ENCODE measurements at regions not wholly inside any gene's neighbourhood (a gene's known extent, or its start where the extent isn't known, plus 50 kb on each side); places are given as distances from the start of the nearest gene placed in this dataset.

DNA sequence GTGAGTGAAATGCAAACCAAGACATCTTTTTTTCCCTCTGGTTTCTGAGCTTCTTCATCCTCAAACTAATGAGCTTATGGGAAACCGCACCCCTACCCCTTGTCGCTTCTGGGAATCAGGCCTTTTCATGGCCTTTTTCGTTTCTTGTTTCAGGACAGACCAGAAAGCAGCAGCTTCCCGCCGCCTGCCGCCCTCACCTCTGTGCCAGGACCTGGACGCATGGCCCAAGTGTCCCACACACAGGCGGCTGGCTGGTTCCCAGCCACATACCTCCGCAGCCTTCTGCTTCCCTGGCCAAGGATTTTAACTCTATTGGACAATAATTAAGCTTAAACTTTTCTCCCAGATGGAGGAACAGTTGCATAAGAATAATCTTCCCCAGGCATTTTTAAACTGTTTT lies 114.1 kb upstream of the SLITRK1 start:
- no peak for DNase-seq (ENCODE audit: low read depth)

DNA sequence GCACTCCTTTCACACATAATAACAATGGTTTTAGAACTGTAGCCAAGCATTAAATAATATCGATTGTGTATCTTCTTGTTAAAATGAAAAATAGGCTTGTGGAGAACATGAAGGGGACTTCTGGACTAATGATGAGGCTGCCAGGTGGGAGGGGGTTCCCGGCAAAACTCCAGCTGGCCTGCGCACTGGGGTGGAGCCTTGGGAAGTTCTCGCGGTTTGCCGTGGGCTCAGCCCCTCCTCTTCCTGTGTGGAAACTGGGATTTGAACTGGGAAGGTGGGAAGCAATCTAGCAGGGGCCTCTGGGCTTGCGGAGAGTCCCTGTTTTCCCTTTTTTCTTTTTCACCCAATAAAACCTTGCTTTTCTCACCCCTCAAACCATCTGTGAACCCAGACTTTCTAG lies 113.7 kb upstream of the SLITRK1 start:
- no peak for DNase-seq (ENCODE audit: low read depth)

DNA sequence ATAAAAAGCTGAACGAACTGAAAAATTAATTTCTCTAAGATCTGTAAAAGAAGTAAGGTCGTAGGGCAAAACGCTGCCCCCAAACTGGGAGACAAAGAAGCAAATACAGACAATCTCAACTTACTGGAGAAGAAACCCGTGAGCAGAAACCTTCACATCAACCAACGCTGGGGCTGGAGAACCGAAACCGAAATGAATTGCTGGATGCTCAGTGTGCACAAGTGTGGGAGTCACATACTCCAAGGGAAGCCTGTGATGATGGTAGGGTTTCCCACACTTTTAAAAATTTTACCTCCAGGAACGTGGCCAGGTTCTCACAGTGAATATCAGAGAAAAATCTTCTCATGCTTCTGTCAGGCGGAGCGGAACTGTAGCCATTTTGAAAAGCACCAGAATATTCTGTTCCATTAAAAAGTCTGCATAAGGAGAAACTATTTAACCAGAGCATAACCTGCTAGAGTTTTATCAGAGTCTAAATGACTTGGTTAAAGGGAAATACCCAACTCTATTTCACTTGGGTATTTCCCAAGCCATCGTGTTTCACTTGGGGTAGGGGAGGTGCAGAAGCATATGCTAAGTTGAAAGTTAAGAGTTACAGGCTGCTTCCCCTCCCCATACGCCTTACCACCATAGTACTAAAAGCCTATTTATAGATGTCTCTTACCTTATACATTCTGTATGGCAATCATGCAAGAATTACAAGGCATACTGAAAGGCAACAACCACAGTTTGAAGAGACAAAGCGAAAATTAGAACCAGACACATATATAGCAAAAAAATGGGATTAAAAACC lies 110.5 kb upstream of the SLITRK1 start:
- DNase-seq (ENCODE audit: low read depth), result no peak

DNA sequence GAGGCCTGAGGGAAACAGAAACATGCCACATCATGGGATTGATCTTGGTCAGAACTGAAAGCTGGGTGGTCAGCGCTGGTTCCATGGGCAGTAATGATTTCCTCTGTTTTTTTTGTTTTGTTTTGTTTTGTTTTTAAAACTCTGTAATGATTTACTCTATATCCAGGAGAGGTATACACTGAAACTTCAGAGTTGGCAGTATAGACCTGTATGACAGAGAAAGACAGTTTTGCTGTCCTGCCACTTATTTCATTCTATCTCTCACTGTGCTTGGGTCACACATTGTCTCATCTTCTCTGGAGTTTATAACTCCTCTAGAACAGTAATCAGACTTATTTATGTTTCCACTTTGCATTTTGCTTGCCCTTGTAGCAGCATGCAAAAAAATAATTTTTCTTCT lies 105.1 kb upstream of the SLITRK1 start:
- no peak for DNase-seq (ENCODE audit: low read depth)

DNA sequence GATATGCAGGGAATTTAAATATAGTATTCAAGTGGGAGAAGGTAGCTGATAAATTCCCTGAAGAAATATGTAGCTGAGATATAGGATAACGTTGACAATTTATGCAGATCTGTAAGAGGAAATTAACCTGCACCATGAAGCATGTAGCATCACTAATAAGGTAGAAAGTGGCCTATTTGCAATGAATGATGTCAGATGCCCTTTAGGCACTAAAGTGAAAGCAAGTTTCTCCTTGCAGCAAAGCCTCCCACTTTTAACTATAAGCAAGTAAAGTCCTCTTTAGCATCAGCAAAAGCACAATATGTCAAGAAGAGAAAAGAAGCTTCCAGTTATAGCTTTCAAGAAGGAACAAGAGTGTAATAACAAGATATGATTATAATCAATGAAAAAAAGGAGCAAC lies 102.5 kb upstream of the SLITRK1 start:
- DNase-seq (ENCODE audit: low read depth), result no peak

DNA sequence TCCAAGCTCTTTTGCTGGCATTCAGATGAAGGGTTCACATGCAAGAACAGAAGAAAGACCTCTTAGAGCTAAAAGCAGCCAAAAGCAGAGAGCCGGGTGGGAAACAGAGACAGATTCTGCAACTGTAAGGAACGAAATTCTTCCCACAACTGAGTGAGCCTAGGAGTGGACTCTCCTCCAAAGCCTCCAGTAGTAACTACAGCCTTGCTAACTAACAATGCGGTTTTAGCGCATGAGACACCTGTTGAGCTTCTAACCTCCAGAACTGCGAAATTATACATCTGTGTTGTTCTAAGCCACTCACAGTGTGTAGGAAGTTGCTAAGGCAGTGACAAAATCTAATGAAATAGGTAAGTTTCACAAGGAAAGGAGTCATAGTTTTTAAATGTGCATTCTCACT lies 98.1 kb upstream of the SLITRK1 start:
- no peak for DNase-seq (ENCODE audit: low read depth)

DNA sequence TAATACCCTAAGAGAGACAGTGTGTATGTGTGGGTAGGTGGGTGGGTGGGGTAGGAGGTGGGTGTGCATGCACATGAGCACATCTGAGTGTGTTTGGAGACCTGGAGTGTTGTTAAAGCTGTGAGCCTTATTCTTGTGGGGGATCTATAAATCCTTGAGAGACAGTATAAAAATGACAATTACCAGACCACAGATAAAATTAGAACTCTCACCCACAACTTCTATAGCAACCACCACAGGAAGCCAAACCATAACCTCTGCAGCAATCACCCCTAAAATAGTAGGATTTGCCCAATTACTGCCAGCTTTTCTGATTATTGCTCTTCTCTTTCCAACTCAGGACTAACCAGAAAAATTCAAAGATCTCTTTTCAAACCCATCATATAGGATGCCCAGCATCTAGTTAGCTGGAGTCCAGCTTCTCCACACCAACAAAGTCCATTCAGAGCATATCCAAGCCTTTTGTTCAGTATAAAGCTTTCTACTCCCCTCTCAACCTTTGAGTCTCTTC lies 93.4 kb upstream of the SLITRK1 start:
- peak; percentile 8 for DNase-seq (ENCODE audit: low read depth)

DNA sequence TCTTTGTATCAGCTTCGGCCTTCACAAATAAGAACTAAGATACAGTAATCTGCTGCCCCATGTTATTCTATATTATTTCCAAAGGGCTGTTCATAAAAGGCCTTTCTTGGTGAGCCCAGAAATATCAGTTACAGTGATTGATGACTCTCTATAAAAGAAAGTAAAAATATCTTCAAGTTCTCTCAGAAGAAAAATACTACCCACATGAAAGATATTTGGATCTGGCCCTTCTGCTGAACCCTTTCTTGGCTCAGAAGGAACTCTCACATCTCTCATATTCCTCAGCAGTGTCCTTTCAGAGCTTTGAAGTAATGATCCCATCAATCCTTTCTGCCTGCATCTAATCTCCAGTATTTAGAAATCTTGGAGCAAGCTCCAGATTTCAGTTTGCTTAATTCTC lies 76.3 kb upstream of the SLITRK1 start:
- DNase-seq (ENCODE audit: low read depth), result no peak

DNA sequence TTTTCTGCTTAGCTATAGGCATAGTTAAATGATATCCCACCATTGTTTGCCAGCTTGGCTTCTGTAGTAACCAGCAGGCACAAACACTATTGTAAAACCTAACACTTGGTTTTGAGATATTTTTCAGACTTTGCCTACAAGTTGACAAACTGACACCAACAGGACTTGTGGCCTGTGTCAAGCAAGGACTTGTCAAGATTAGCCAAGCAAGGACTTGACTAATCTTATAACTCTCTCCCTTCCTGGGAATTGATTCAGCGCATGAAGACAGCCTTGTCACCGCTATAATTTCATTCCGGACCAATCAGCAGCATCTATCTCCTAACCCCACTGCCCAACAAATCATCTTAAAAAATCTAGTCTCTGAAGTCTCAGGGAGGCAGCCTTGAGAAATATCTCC lies 72.7 kb upstream of the SLITRK1 start:
- DNase-seq (ENCODE audit: low read depth), result no peak

DNA sequence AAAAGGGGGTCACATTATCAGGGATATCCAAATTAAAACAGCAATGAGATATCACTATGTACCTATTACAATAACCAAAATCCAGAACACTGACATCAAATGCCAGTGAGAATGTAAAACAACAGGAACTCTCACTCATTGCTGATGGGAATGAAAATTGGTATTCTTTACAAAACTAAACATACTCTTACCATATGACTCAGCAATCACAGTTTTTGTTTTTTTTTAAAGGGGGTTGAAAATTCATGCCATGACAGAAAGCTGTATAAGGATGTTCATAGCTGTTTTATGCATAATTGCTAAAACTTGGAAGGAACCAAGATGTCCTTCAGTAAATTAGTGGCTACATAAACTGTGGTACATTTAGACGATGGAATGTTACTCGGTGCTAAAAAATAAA lies 71.6 kb upstream of the SLITRK1 start:
- no peak for DNase-seq (ENCODE audit: low read depth)

DNA sequence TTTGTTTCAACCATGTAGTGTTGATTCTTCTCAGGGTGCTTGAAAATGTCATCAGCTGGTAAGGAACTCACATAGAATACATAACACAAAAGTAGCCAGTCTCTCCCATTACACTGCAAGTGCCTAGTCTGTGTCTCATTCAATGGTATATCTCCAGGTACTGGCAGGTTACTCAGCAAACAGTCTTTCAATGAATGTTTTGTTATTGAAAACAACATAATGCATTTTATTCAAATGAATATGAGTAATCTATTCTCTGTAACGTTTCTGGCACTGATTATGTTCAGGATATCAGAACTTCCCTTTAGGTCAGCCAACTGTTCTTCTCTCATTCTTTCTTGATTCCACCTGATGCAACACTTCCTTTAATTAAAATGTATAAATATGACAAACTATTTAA lies 68.0 kb upstream of the SLITRK1 start:
- DNase-seq (ENCODE audit: low read depth), result no peak

DNA sequence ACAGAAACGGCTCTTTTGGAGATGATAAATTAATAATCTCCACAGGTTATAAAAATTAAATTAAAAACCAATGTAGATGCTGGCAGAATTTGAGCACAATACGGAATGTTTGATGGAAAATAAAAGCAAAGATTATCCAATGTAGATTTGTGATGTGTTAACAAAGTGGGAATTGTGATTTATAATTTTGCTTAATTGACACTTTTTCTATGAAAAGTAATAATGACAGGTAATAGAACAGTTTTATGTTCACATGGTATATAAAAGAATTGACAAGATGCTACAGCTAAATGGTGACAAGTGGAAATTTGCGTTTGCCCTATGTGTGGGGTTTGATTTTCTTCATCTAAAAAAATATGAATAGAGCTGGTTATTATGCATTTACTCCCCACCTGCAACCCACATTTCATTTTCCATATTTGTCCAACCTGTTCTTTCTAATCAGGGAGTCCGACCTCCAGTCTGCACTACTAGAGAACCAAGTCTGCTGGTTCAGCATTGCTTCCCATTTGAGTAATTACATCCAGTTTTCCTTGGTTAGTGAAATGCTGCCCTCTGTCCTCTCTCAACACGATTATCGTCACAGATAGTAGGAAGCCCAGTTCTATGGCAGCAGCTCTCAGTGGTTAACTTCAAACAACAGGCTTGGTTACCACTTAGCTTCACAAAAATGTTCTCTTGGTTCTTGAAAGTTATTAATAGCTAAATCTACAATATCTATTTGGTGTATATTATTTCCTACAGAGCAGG lies 61.4 kb upstream of the SLITRK1 start:
- no peak for DNase-seq (ENCODE audit: low read depth)

DNA sequence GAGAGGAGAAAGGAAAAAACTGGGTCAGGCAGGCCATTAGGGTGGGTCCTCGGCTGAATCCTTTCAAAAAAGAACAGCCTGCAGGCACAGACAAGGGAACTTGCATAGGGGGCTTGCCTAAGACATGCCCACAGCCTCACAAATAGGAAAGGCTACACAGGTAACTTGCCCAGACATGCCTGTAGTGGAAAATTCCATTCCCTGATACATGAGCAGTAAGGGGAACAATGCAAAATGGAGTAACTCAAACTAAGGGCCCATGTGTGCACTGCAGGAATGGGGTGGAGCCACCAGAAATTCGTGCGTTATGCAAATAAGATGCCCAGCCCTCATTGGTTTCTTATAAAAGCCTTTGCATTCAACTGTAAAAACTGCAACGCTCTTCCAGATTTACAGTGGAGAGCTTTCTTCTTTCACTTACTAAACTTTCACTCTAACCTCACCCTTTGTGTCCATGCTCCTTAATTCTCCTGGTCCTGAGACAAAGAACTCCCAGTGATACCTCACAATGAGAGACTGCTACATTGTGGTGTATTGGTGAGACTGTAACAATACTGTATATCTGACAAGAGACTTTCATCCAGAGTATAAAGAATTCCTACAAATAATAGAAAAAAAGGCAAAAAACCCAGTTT lies 59.5 kb upstream of the SLITRK1 start:
- no peak for DNase-seq (ENCODE audit: low read depth)

DNA sequence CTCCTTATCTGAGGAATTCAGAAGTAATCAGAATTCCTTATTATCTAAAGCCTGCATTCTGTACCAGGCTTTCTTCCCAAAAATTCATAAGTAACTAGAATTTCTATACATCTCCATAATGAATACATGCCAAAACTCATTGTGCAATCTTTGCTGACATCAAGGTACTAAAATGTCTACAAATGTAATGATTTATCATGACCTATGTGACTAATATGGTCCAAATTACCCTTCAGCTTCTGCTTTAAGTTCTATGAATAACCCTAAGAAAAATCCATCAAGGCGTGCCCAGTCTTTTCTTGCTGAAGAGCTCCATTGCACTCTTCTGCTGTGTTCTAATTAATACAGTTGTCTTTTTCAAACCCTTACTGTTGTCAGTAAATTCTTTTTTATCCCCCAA lies 58.5 kb upstream of the SLITRK1 start:
- DNase-seq (ENCODE audit: low read depth), result no peak

DNA sequence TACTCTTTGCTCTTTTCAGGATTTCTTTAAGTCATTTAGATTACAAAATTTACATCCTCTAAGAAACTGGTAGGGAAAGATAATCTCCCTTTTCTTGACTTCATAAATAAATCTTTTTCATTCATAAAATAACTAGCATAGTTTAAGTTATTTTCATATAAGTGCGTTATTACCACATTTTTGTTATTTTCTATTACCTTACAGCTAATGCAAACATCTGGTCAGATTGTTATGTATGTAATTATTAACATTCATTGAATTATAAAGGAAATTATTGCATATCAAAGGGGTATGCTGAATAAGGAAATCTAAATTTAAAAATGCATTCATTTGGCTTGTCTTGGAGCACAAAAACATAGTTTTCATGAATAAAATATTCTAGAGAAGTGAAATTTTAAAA lies 55.3 kb upstream of the SLITRK1 start:
- DNase-seq (ENCODE audit: low read depth), result no peak

DNA sequence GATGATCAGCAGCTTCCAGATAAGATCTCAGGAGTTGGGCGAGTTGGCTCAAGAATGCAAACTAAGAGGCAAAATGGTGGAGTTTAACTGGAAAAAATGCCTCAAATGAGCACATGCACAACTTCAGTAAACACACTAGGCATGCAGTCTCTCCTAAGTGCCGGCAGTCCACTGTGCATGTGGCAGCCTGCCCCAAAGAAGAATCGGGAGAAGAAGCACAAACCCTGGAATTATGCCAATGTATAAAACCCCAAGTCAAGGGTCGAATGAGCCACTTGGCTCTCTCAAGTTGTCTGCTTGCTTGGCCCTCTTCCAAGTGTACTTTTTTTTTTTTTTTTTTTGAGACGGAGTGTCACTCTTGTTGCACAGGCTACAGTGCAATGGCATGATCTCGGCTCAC lies 53.3 kb upstream of the SLITRK1 start:
- DNase-seq (ENCODE audit: low read depth), result no peak
